DMS53 treated with DMSO at 0.1 percent for 48 hours (cell line): ENCODE measurements at regions not wholly inside any gene's neighbourhood (a gene's known extent, or its start where the extent isn't known, plus 50 kb on each side); places are given as distances from the start of the nearest gene placed in this dataset.

Experiments used
- DNase-seq: peaks from one replicate; lab custom pipeline; 2025; ENCODE audit not compliant: unreplicated experiment; lab: John Stamatoyannopoulos, UW

GRCh38 chr6:19638931-19639330 is 198.2 kb upstream of the ID4 start:
- DNase-seq: no peak

GRCh38 chr6:19643287-19643686 is 193.9 kb upstream of the ID4 start:
- DNase-seq: no peak

GRCh38 chr6:19643713-19644112 is 193.5 kb upstream of the ID4 start:
- DNase-seq: no peak

- DNase-seq: no peak
These were observed 181.4 kb upstream of the ID4 start for GRCh38 chr6:19655744-19656143.

GRCh38 chr6:19660123-19660910 is 176.9 kb upstream of the ID4 start:
- no peak for DNase-seq

GRCh38 chr6:19662911-19663310 is 174.3 kb upstream of the ID4 start:
- no peak for DNase-seq

- no peak for DNase-seq
These were observed 173.7 kb upstream of the ID4 start for GRCh38 chr6:19663479-19663878.

- DNase-seq: no peak
These were observed 173.1 kb upstream of the ID4 start for GRCh38 chr6:19664050-19664449.

- no peak for DNase-seq
These were observed 172.1 kb upstream of the ID4 start for GRCh38 chr6:19664878-19665612.

- no peak for DNase-seq
These were observed 171.6 kb upstream of the ID4 start for GRCh38 chr6:19665613-19665909.

GRCh38 chr6:19668710-19669109 is 168.5 kb upstream of the ID4 start:
- no peak for DNase-seq

- DNase-seq: no peak
These were observed 168.0 kb upstream of the ID4 start for GRCh38 chr6:19669206-19669605.

GRCh38 chr6:19682859-19683258 is 154.3 kb upstream of the ID4 start:
- DNase-seq: no peak

GRCh38 chr6:19690325-19691075 is 146.7 kb upstream of the ID4 start:
- no peak for DNase-seq

- no peak for DNase-seq
These were observed 145.6 kb upstream of the ID4 start for GRCh38 chr6:19691465-19692167.

- no peak for DNase-seq
These were observed 144.5 kb upstream of the ID4 start for GRCh38 chr6:19692506-19693298.

GRCh38 chr6:19694697-19695096 is 142.5 kb upstream of the ID4 start:
- DNase-seq: no peak

GRCh38 chr6:19697744-19698290 is 139.4 kb upstream of the ID4 start:
- no peak for DNase-seq

- no peak for DNase-seq
These were observed 137.2 kb upstream of the ID4 start for GRCh38 chr6:19699932-19700331.

- no peak for DNase-seq
These were observed 131.6 kb upstream of the ID4 start for GRCh38 chr6:19705606-19706005.
